GM12891 (cell line): ENCODE measurements at regions not wholly inside any gene's neighbourhood (a gene's known extent, or its start where the extent isn't known, plus 50 kb on each side); places are given as distances from the start of the nearest gene placed in this dataset.

Experiments used
- DNase-seq: peaks from one replicate; pipeline ENCODE4 v3.0.0; 2011; ENCODE audit warnings: low spot score; ENCODE audit not compliant: insufficient read length
- FAIRE-seq: peaks from 2 replicates; lab custom pipeline; 2011; peaks lifted over from hg19 to GRCh38; lab: Jason Lieb, UNC
- PAX5 ChIP-seq: IDR thresholded peaks from 2 replicates; pipeline ENCODE4 v1.6.1; 2011; ENCODE audit warnings: low read length, moderate library complexity, mild to moderate bottlenecking; ENCODE audit not compliant: insufficient read depth, severe bottlenecking
- POLR2A ChIP-seq: IDR thresholded peaks from 2 replicates; pipeline ENCODE4 v1.6.1; 2011; ENCODE audit warnings: low read depth, low read length, control low read depth
- POLR2AphosphoS5 ChIP-seq: IDR thresholded peaks from 2 replicates; pipeline ENCODE4 v1.6.1; 2011; ENCODE audit warnings: low read depth, low read length, control low read depth
- POU2F2 ChIP-seq: IDR thresholded peaks from 2 replicates; pipeline ENCODE4 v1.6.1; 2011; ENCODE audit warnings: low read depth, mild to moderate bottlenecking, control low read depth, low read length, moderate library complexity
- SPI1 ChIP-seq: IDR thresholded peaks from 2 replicates; pipeline ENCODE4 v1.6.1; 2011; ENCODE audit warnings: low read depth, low read length, control low read depth
- TAF1 ChIP-seq: IDR thresholded peaks from 2 replicates; pipeline ENCODE4 v1.6.1; 2011; ENCODE audit warnings: low read depth, low read length, control low read depth

GRCh38 chr13:100823448-100823847 lies 148.9 kb upstream of the TMTC4 start:
- DNase-seq = no peak
- no peak for FAIRE-seq
- TF ChIP-seq SPI1 (no peak), PAX5 (no peak), POU2F2 (no peak), POLR2AphosphoS5 (no peak), POLR2A (no peak), TAF1 (no peak)

- DNase-seq (no peak), FAIRE-seq (no peak)
- TF ChIP-seq TAF1 (no peak), SPI1 (no peak), POLR2AphosphoS5 (no peak), POU2F2 (no peak), PAX5 (no peak), POLR2A (no peak)
These were observed 148.4 kb upstream of the TMTC4 start for GRCh38 chr13:100822871-100823443.

- no peak for DNase-seq
- no peak for TF ChIP-seq PAX5
- no peak for TF ChIP-seq POLR2AphosphoS5
- TF ChIP-seq SPI1 = no peak
- TF ChIP-seq POLR2A = no peak
- no peak for TF ChIP-seq POU2F2
- TF ChIP-seq TAF1 = no peak
- FAIRE-seq = no peak
These were observed 144.1 kb upstream of the TMTC4 start for GRCh38 chr13:100818711-100819110.

GRCh38 chr13:100817928-100818327 lies 143.3 kb upstream of the TMTC4 start:
- FAIRE-seq = no peak
- TF ChIP-seq TAF1 (no peak), POLR2AphosphoS5 (no peak), POU2F2 (no peak), SPI1 (no peak), POLR2A (no peak), PAX5 (no peak)

GRCh38 chr13:100815476-100816046 lies 141.0 kb upstream of the TMTC4 start:
- TF ChIP-seq POLR2A (no peak), POLR2AphosphoS5 (no peak), SPI1 (no peak), TAF1 (no peak), POU2F2 (no peak), PAX5 (no peak)
- FAIRE-seq = no peak
- no peak for DNase-seq

More at GRCh38 chr13:100817928-100818327, 143.3 kb upstream of the TMTC4 start:
- DNase-seq = no peak

GRCh38 chr13:100812982-100813584 lies 138.5 kb upstream of the TMTC4 start:
- no peak for DNase-seq
- no peak for TF ChIP-seq POU2F2
- no peak for TF ChIP-seq POLR2AphosphoS5
- TF ChIP-seq SPI1 = no peak
- TF ChIP-seq POLR2A = no peak
- no peak for TF ChIP-seq TAF1
- TF ChIP-seq PAX5 = no peak

GRCh38 chr13:100811928-100812327 lies 137.3 kb upstream of the TMTC4 start:
- TF ChIP-seq POLR2AphosphoS5 (no peak), POLR2A (no peak), TAF1 (no peak), SPI1 (no peak), PAX5 (no peak)
- FAIRE-seq (no peak), DNase-seq (no peak)

More at GRCh38 chr13:100812982-100813584, 138.5 kb upstream of the TMTC4 start:
- no peak for FAIRE-seq

- TF ChIP-seq SPI1 (no peak), POU2F2 (no peak), POLR2A (no peak), POLR2AphosphoS5 (no peak), PAX5 (no peak), TAF1 (no peak)
- FAIRE-seq (no peak), DNase-seq (no peak)
These were observed 136.7 kb upstream of the TMTC4 start for GRCh38 chr13:100811024-100811865.

GRCh38 chr13:100810481-100810880 lies 135.9 kb upstream of the TMTC4 start:
- DNase-seq (no peak), FAIRE-seq (no peak)
- TF ChIP-seq POLR2AphosphoS5 = no peak
- TF ChIP-seq POU2F2 = no peak
- no peak for TF ChIP-seq POLR2A
- TF ChIP-seq PAX5 = no peak
- TF ChIP-seq SPI1 = no peak
